PC-9 (cell line): ENCODE measurements at regions not wholly inside any gene's neighbourhood (a gene's known extent, or its start where the extent isn't known, plus 50 kb on each side); places are given as distances from the start of the nearest gene placed in this dataset.

ENCODE experiments used
- EZH2 ChIP-seq: fragments of 200-600 bp; sonication (generic); IDR thresholded peaks from 2 replicates; pipeline ENCODE4 v1.8.0; 2017; ENCODE audit warnings: antibody characterized with exemption, low read depth
- TF ChIP-seq, protein P1 (sequence below): fragments of 200-600 bp; sonication (generic); conservative IDR thresholded peaks from 2 replicates; pipeline ENCODE4 v1.6.1; 2017; ENCODE audit warnings: mixed run types, antibody characterized with exemption, mild to moderate bottlenecking, moderate library complexity

DNA sequence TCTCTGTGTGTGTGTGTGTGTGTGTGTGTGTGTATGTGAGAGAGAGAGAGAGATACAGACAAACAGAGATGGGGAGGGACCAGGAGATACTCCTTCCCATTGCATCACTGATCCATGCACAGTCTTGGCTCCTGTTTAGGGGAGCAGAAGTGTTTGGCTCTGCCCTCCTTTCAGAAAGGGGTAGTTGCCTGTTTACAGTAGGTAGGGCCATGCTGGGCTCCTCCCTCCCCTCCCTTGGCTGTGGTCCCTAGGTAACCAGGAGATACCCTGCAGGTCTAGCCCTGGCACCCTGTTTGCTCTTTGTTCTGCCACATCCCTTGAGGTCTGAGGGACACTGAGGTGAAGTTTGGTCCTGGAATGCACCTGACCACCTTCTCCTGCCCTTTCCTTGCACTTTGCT, 95.3 kb downstream of the RAMP3 start:
- TF ChIP-seq, protein P1, sequence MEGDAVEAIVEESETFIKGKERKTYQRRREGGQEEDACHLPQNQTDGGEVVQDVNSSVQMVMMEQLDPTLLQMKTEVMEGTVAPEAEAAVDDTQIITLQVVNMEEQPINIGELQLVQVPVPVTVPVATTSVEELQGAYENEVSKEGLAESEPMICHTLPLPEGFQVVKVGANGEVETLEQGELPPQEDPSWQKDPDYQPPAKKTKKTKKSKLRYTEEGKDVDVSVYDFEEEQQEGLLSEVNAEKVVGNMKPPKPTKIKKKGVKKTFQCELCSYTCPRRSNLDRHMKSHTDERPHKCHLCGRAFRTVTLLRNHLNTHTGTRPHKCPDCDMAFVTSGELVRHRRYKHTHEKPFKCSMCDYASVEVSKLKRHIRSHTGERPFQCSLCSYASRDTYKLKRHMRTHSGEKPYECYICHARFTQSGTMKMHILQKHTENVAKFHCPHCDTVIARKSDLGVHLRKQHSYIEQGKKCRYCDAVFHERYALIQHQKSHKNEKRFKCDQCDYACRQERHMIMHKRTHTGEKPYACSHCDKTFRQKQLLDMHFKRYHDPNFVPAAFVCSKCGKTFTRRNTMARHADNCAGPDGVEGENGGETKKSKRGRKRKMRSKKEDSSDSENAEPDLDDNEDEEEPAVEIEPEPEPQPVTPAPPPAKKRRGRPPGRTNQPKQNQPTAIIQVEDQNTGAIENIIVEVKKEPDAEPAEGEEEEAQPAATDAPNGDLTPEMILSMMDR, result no peak
- no peak for TF ChIP-seq EZH2
